HCT116 (cell line): ENCODE measurements at regions not wholly inside any gene's neighbourhood (a gene's known extent, or its start where the extent isn't known, plus 50 kb on each side); places are given as distances from the start of the nearest gene placed in this dataset.

ENCODE experiments used
- ATAC-seq: fragments of 200-7000 bp; cut with Tn5 transposase; 2 replicates; pipeline ENCODE4 v1.9.1; 2020; ENCODE audit warnings: mild to moderate bottlenecking, moderate library complexity
- BruUV-seq: library from RNA; stranded (reverse); fragments of 400-500 nt; replicated peaks from 2 replicates; lab custom pipeline; 2021; lab: Mats Ljungman, UMichigan
- CTCF ChIA-PET: fragments of 300-600 bp; sonication (Branson Sonifier 250); formaldehyde crosslinking; loops from one replicate; lab custom pipeline; 2021; ENCODE audit warnings: antibody characterized with exemption; lab: Charles Lee
- POLR2A ChIA-PET: fragments of 300-600, 350-600 bp; sonication (Branson Sonifier 250); formaldehyde crosslinking; loops from one replicate; lab custom pipeline; 2021; ENCODE audit warnings: antibody characterized with exemption; lab: Charles Lee
- RAD21 ChIA-PET, 2 experiments: fragments of 300-600 bp; sonication (Branson Sonifier 250); formaldehyde crosslinking; loops; one replicate each; lab custom pipeline; 2023; ENCODE audit warnings: low total read pairs in 2 of 2; ENCODE audit not compliant: uncharacterized antibody in 2 of 2, unreplicated experiment in 2 of 2, low non-redundant PET in 1 of 2; lab: Charles Lee
- DNase-seq: peaks from one replicate; pipeline ENCODE4 v3.0.0-alpha.2; 2010; ENCODE audit warnings: low read depth, low spot score
- H2AFZ ChIP-seq: fragments of 200-600 bp; shearing (Covaris generic), sonication (generic); 2 replicates; pipeline ENCODE4 v1.6.1; 2017; ENCODE audit warnings: low read depth, mixed run types, mixed read lengths, antibody characterized with exemption, low read length; ENCODE audit not compliant: poor library complexity, severe bottlenecking
- H3K27ac ChIP-seq: 2 replicates; pipeline ENCODE4 v1.5.1; 2012; ENCODE audit warnings: low read depth, low read length
- H3K27me3 ChIP-seq: fragments of 200-600 bp; sonication (generic); 2 replicates; pipeline ENCODE4 v1.6.1; 2016; ENCODE audit warnings: mixed run types, low read length, mixed read lengths; ENCODE audit not compliant: insufficient read depth
- H3K36me3 ChIP-seq, 2 experiments: fragments of 200-500 bp in 1 of 2; fragments of 200-600 bp in 1 of 2; sonication (Bioruptor generic) in 1 of 2; sonication (generic) in 1 of 2; 2 replicates each; pipeline versions ENCODE4 v1.5.1 to v1.6.1; 2014 to 2016; ENCODE audit warnings: low read length in 2 of 2, inconsistent platforms in 1 of 2, mixed read lengths in 1 of 2, mixed run types in 1 of 2; ENCODE audit not compliant: insufficient read depth in 2 of 2, control insufficient read depth in 1 of 2
- H3K4me1 ChIP-seq, 2 experiments: fragments of 200-600 bp in 1 of 2; sonication (generic) in 1 of 2; 2 replicates each; pipeline versions ENCODE4 v1.5.1 to v1.6.1; 2012 to 2017; ENCODE audit warnings: low read length in 2 of 2, inconsistent platforms in 1 of 2, mild to moderate bottlenecking in 1 of 2, mixed read lengths in 1 of 2, mixed run types in 1 of 2, moderate library complexity in 1 of 2; ENCODE audit not compliant: insufficient read depth in 2 of 2, control insufficient read depth in 1 of 2
- H3K4me2 ChIP-seq: fragments of 200-600 bp; sonication (generic); 2 replicates; pipeline ENCODE4 v1.6.1; 2017; ENCODE audit warnings: mixed run types, low read length, mixed read lengths
- H3K4me3 ChIP-seq, 2 experiments: fragments of 200-600 bp in 1 of 2; sonication (generic) in 1 of 2; replicated peaks in 1 of 2; 2 replicates each; pipeline ENCODE4 v1.5.1; 2011 to 2016; ENCODE audit warnings: low read length in 2 of 2, control low read depth in 1 of 2, low read depth in 1 of 2, mild to moderate bottlenecking in 1 of 2, mixed read lengths in 1 of 2, mixed run types in 1 of 2
- H3K79me2 ChIP-seq: fragments of 200-600 bp; sonication (generic); 2 replicates; pipeline ENCODE4 v1.6.1; 2017; ENCODE audit warnings: mild to moderate bottlenecking, mixed run types, low read length, moderate library complexity, mixed read lengths; ENCODE audit not compliant: insufficient read depth
- H3K9ac ChIP-seq: fragments of 200-600 bp; sonication (generic); 2 replicates; pipeline ENCODE4 v1.6.1; 2016; ENCODE audit warnings: low read length, mixed read lengths
- H3K9me2 ChIP-seq: fragments of 200-600 bp; sonication (generic), shearing (Covaris generic); 2 replicates; pipeline ENCODE4 v1.6.1; 2017; ENCODE audit warnings: mixed run types, mild to moderate bottlenecking, moderate library complexity; ENCODE audit not compliant: insufficient read depth
- H3K9me3 ChIP-seq, 2 experiments: fragments of 200-500 bp in 1 of 2; fragments of 200-600 bp in 1 of 2; sonication (Bioruptor generic) in 1 of 2; sonication (generic) in 1 of 2; 2 replicates each; pipeline ENCODE4 v1.6.1; 2014 to 2017; ENCODE audit warnings: low read length in 2 of 2, mixed read lengths in 2 of 2, inconsistent platforms in 1 of 2, low read depth in 1 of 2, mild to moderate bottlenecking in 1 of 2, mixed run types in 1 of 2, moderate library complexity in 1 of 2; ENCODE audit not compliant: control insufficient read depth in 1 of 2, insufficient read depth in 1 of 2
- H4K20me1 ChIP-seq: fragments of 200-600 bp; sonication (generic), shearing (Covaris generic); 2 replicates; pipeline ENCODE4 v1.6.1; 2017; ENCODE audit warnings: mixed run types, mild to moderate bottlenecking, moderate library complexity; ENCODE audit not compliant: insufficient read depth
- ATF3 ChIP-seq: IDR thresholded peaks from 2 replicates; pipeline ENCODE4 v1.6.1; 2012
- CBX3 ChIP-seq: IDR thresholded peaks from 2 replicates; pipeline ENCODE4 v1.6.1; 2012; ENCODE audit warnings: low read depth
- CEBPB ChIP-seq: IDR thresholded peaks from 2 replicates; pipeline ENCODE4 v1.6.1; 2012; ENCODE audit warnings: low read depth
- CTCF ChIP-seq, 3 experiments: fragments of 200-600 bp in 1 of 3; sonication (generic) in 1 of 3; IDR thresholded peaks in 2 of 3; conservative IDR thresholded peaks in 1 of 3; 2 replicates each; pipeline ENCODE4 v1.5.1; 2012 to 2017; ENCODE audit warnings: low read depth in 2 of 3, low read length in 2 of 3, antibody characterized with exemption in 1 of 3, borderline replicate concordance in 1 of 3, control low read depth in 1 of 3, mild to moderate bottlenecking in 1 of 3, mixed read lengths in 1 of 3, mixed run types in 1 of 3, moderate library complexity in 1 of 3; ENCODE audit not compliant: insufficient read depth in 1 of 3
- EGR1 ChIP-seq: IDR thresholded peaks from 2 replicates; pipeline ENCODE4 v1.6.1; 2012; ENCODE audit warnings: low read depth
- ELF1 ChIP-seq: IDR thresholded peaks from 2 replicates; pipeline ENCODE4 v1.6.1; 2012; ENCODE audit warnings: low read depth, borderline replicate concordance
- EZH2 ChIP-seq: fragments of 200-600 bp; sonication (generic); IDR thresholded peaks from 2 replicates; pipeline ENCODE4 v1.6.1; 2017; ENCODE audit warnings: antibody characterized with exemption, mixed run types
- MAX ChIP-seq: IDR thresholded peaks from 2 replicates; pipeline ENCODE4 v1.6.1; 2012
- POLR2A ChIP-seq: IDR thresholded peaks from 2 replicates; pipeline ENCODE4 v1.7.0; 2011; ENCODE audit warnings: borderline replicate concordance; ENCODE audit not compliant: insufficient read depth, insufficient read length; ENCODE audit errors: extremely low read depth
- POLR2AphosphoS5 ChIP-seq: IDR thresholded peaks from 2 replicates; pipeline ENCODE4 v1.6.1; 2011; ENCODE audit warnings: mild to moderate bottlenecking, low read depth, low read length, moderate library complexity
- RAD21 ChIP-seq: IDR thresholded peaks from 2 replicates; pipeline ENCODE4 v1.6.1; 2012; ENCODE audit warnings: low read depth, mild to moderate bottlenecking
- REST ChIP-seq: IDR thresholded peaks from 2 replicates; pipeline ENCODE4 v1.6.1; 2012; ENCODE audit warnings: low read depth
- SIN3A ChIP-seq: IDR thresholded peaks from 2 replicates; pipeline ENCODE4 v1.6.1; 2012; ENCODE audit warnings: low read depth
- SP1 ChIP-seq: IDR thresholded peaks from 2 replicates; pipeline ENCODE4 v1.6.1; 2012; ENCODE audit warnings: low read depth
- TCF7L2 ChIP-seq: IDR thresholded peaks from 2 replicates; pipeline ENCODE4 v1.7.0; 2011; ENCODE audit warnings: borderline replicate concordance, inconsistent platforms; ENCODE audit not compliant: insufficient read depth, insufficient read length; ENCODE audit errors: extremely low read depth
- YY1 ChIP-seq: IDR thresholded peaks from 2 replicates; pipeline ENCODE4 v1.6.1; 2011; ENCODE audit warnings: low read length, low read depth, moderate library complexity, mild to moderate bottlenecking; ENCODE audit not compliant: insufficient replicate concordance; ENCODE audit errors: extremely low read depth
- ZBTB33 ChIP-seq: IDR thresholded peaks from 2 replicates; pipeline ENCODE4 v1.6.1; 2011; ENCODE audit warnings: mild to moderate bottlenecking, low read length, moderate library complexity; ENCODE audit not compliant: insufficient replicate concordance; ENCODE audit errors: extremely low read depth
- ZFX ChIP-seq: fragments of 450-650 bp; IDR thresholded peaks from 2 replicates; pipeline ENCODE4 v1.6.1; 2017
- ZNF274 ChIP-seq: fragments of 200-500 bp; sonication (Bioruptor generic); IDR thresholded peaks from 2 replicates; pipeline ENCODE4 v1.6.1; 2014; ENCODE audit warnings: mild to moderate bottlenecking, low read depth, low read length, inconsistent platforms
- intact Hi-C: fragments of 100-400 bp; cut with micrococcal nuclease; formaldehyde crosslinking; loops from 2 replicates; pipeline ENCODE4 v1.10.0; 2022

- POLR2A ChIA-PET, result interaction anchor here (1.4 kb wide), 1 partner anchor 12 kb away, joined by 3 read pairs; no protein-coding TSS in a partner anchor
- RAD21 ChIA-PET, result no interaction called here
- peak; percentile 41 for ATAC-seq
- TF ChIP-seq EGR1, result no peak
- peak; percentile 35 for TF ChIP-seq TCF7L2
- TF ChIP-seq RAD21, result no peak
- TF ChIP-seq MAX, result no peak
- TF ChIP-seq POLR2A, result no peak
- TF ChIP-seq SIN3A, result no peak
- peak; percentile 26; the same call in 1 of the 2 replicates for TF ChIP-seq SP1
- no peak for TF ChIP-seq EZH2
- no peak for TF ChIP-seq REST
- TF ChIP-seq ZNF274, result no peak
- TF ChIP-seq YY1, result no peak
- TF ChIP-seq ATF3, result no peak
- TF ChIP-seq ZBTB33, result no peak
- TF ChIP-seq CEBPB, result peak; percentile 87
- TF ChIP-seq CBX3, result no peak
- TF ChIP-seq ZFX, result no peak
- TF ChIP-seq ELF1, result no peak
- no peak for TF ChIP-seq CTCF (IDR thresholded peaks at IDR 0.05 in 2 of 3, conservative IDR thresholded peaks at IDR 0.05 in 1 of 3; ENCODE audit: borderline replicate concordance in 1 of 3, insufficient read depth in 1 of 3, low read depth in 2 of 3, low read length in 2 of 3)
- TF ChIP-seq POLR2AphosphoS5, result no peak
Measured at GRCh38 chr9:111730937-111731567, 63.7 kb downstream of the SHOC1 start.

More at GRCh38 chr9:111730937-111731567, 63.7 kb downstream of the SHOC1 start:
- peaks cover 0 to 5% of the 10 kb centered on the region in 2 experiments; a peak in 1 of 4 replicates for H3K36me3 ChIP-seq
- H3K4me3 ChIP-seq, result no peak overlapping the region
- H3K4me2 ChIP-seq, result peak overlapping the region; percentile 37; the same call in 1 of the 2 replicates
- DNase-seq, result no peak
- no peak overlapping the region for H3K9ac ChIP-seq
- H3K4me1 ChIP-seq, result peaks cover 41 to 54% of the 10 kb centered on the region in 2 experiments
- H2AFZ ChIP-seq, result no peak overlapping the region
- H3K27ac ChIP-seq, result peak overlapping the region; percentile 43; the same call in 1 of the 2 replicates
- no TSS peak for BruUV-seq
- intact Hi-C loops, result no loop called here
- H3K9me2 ChIP-seq, result no peaks in the 10 kb centered on the region
- H3K9me3 ChIP-seq, result peaks cover 0 to 6% of the 10 kb centered on the region in 2 experiments; a peak in 2 of 4 replicates
- no peaks in the 10 kb centered on the region for H4K20me1 ChIP-seq
- CTCF ChIA-PET, result no interaction called here
- no peaks in the 10 kb centered on the region for H3K79me2 ChIP-seq
- no peaks in the 10 kb centered on the region for H3K27me3 ChIP-seq
